22Rv1 (cell line): ENCODE measurements at regions not wholly inside any gene's neighbourhood (a gene's known extent, or its start where the extent isn't known, plus 50 kb on each side); places are given as distances from the start of the nearest gene placed in this dataset.

ENCODE experiments used
- CTCF ChIP-seq: fragments of 450-650 bp; IDR thresholded peaks from 2 replicates; pipeline ENCODE4 v1.5.1; 2017; ENCODE audit warnings: mild to moderate bottlenecking
- ZFX ChIP-seq: fragments of 450-650 bp; IDR thresholded peaks from 2 replicates; pipeline ENCODE4 v1.6.1; 2017; ENCODE audit warnings: antibody characterized with exemption, borderline replicate concordance

GRCh38 chr7:84446991-84447480 is 252.4 kb upstream of the SEMA3A start:
- no peak for TF ChIP-seq CTCF
- TF ChIP-seq ZFX: no peak
